C4-2B (cell line): ENCODE measurements at regions not wholly inside any gene's neighbourhood (a gene's known extent, or its start where the extent isn't known, plus 50 kb on each side); places are given as distances from the start of the nearest gene placed in this dataset.

ENCODE experiments used
- ZFX ChIP-seq: fragments of 450-650 bp; IDR thresholded peaks from 2 replicates; pipeline ENCODE4 v1.6.1; 2017
- TF ChIP-seq, protein P1 (sequence below): fragments of 450-650 bp; conservative IDR thresholded peaks from 2 replicates; pipeline ENCODE4 v1.5.1; 2017; ENCODE audit warnings: mild to moderate bottlenecking

- TF ChIP-seq, protein P1, sequence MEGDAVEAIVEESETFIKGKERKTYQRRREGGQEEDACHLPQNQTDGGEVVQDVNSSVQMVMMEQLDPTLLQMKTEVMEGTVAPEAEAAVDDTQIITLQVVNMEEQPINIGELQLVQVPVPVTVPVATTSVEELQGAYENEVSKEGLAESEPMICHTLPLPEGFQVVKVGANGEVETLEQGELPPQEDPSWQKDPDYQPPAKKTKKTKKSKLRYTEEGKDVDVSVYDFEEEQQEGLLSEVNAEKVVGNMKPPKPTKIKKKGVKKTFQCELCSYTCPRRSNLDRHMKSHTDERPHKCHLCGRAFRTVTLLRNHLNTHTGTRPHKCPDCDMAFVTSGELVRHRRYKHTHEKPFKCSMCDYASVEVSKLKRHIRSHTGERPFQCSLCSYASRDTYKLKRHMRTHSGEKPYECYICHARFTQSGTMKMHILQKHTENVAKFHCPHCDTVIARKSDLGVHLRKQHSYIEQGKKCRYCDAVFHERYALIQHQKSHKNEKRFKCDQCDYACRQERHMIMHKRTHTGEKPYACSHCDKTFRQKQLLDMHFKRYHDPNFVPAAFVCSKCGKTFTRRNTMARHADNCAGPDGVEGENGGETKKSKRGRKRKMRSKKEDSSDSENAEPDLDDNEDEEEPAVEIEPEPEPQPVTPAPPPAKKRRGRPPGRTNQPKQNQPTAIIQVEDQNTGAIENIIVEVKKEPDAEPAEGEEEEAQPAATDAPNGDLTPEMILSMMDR, result no peak
- TF ChIP-seq ZFX, result no peak
Measured at GRCh38 chr2:7436096-7436906, 519.1 kb downstream of the RNF144A start.
